ENCODE measurements at regions not wholly inside any gene's neighbourhood (a gene's known extent, or its start where the extent isn't known, plus 50 kb on each side); places are given as distances from the start of the nearest gene placed in this dataset.
A peak's percentile ranks its signal among the peaks of the same experiment; 100 is the strongest.
"Not testable (repeated sequence)": the region's sequence is repeated elsewhere in the genome, so short reads cannot be mapped to it uniquely, and the experiment has no call there.

DNA sequence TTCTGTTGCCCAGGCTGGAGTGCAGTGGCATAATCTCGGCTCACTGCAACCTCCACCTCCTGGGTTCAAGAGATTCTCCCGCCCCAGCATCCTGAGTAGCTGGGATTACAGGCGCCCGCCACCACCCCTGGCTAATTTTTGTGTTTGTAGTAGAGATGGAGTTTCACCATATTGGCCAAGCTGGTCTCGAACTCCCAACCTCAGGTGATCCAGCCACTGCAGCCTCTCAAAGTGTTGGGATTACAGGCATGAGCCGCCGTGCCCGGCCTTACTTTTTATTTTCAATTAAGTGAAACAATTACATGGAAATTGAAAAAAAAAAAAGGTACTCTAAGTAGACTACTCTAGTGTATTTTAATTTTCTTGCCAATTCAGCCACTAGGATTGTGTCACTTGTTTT is 145.2 kb downstream of the SNRPN start:
- not testable (repeated sequence) for H3K4me2 ChIP-seq (ENCODE audit: low read length, poor library complexity, severe bottlenecking); H3K23ac ChIP-seq (ENCODE audit: low read length in 2 of 2); H2AK5ac ChIP-seq (ENCODE audit: low read length, severe bottlenecking); H3K4ac ChIP-seq (ENCODE audit: low read depth in 1 of 2, low read length in 2 of 2); H3K4me1 ChIP-seq (ENCODE audit: control insufficient read depth, insufficient read depth, low read depth, low read length); H3K79me1 ChIP-seq (replicated peaks; ENCODE audit: low read length, poor library complexity, severe bottlenecking); H2BK5ac ChIP-seq (ENCODE audit: low read depth, low read length, poor library complexity, severe bottlenecking); H2AFZ ChIP-seq (ENCODE audit: low read depth, low read length); DNase-seq; H2BK120ac ChIP-seq (ENCODE audit: low read depth, low read length); H4K91ac ChIP-seq (ENCODE audit: low read length); H3K27me3 ChIP-seq (ENCODE audit: control insufficient read depth in 1 of 2, insufficient read depth in 1 of 2, low read length in 2 of 2); H2BK12ac ChIP-seq (ENCODE audit: low read length in 2 of 2); H3K9ac ChIP-seq (ENCODE audit: low read length); H3K4me3 ChIP-seq (ENCODE audit: insufficient read depth in 1 of 2, low read depth in 1 of 2, low read length in 2 of 2); H3K14ac ChIP-seq (ENCODE audit: low read length in 2 of 2); H3K27ac ChIP-seq (ENCODE audit: low read length, poor library complexity, severe bottlenecking); H2BK15ac ChIP-seq (ENCODE audit: low read depth, poor library complexity, severe bottlenecking); H3K18ac ChIP-seq (ENCODE audit: low read depth in 1 of 2, low read length in 2 of 2); H4K8ac ChIP-seq (ENCODE audit: low read length)
- 82% methylated on average over 5 of the region's 8 CpGs for WGBS
- peaks cover 87% of the 10 kb centered on the region for H3K9me3 ChIP-seq (ENCODE audit: control insufficient read depth, low read length)
- H3K36me3 ChIP-seq (ENCODE audit: control insufficient read depth in 1 of 2, insufficient read depth in 2 of 2, low read depth in 1 of 2, low read length in 2 of 2) = peaks cover 28 to 89% of the 10 kb centered on the region in 2 experiments

DNA sequence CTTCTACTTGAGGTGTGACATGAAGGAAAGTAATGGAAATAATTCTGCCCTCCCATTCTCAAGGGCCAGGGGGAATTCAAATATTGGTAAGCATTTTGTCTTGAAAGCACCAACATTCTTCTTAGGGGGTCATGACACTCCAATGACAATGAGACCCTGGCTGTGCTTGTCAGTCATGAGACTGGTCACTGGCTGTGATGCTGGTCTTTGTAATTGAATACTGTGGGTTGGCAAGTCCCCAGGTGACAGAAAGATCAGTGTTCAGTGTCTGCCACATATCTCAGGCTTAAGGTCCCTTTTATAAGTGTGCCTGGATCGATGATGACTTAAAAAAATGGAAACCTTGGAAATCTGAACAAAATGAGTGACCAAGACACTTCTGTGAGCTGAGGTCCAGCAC is 151.4 kb downstream of the SNRPN start:
- H3K4me3 ChIP-seq (ENCODE audit: insufficient read depth in 1 of 2, low read depth in 1 of 2, low read length in 2 of 2) = no peak overlapping the region
- H4K8ac ChIP-seq (ENCODE audit: low read length) = no peak overlapping the region
- H2AFZ ChIP-seq (ENCODE audit: low read depth, low read length) = no peak overlapping the region
- H2BK5ac ChIP-seq (ENCODE audit: low read depth, low read length, poor library complexity, severe bottlenecking) = no peak overlapping the region
- no peak overlapping the region for H2BK12ac ChIP-seq (ENCODE audit: low read length in 2 of 2)
- no peak overlapping the region for H2BK120ac ChIP-seq (ENCODE audit: low read depth, low read length)
- no peak overlapping the region for H2BK15ac ChIP-seq (ENCODE audit: low read depth, poor library complexity, severe bottlenecking)
- 78% methylated on average over 1 of the region's 1 CpG for WGBS
- peaks cover 20 to 92% of the 10 kb centered on the region in 2 experiments for H3K36me3 ChIP-seq (ENCODE audit: control insufficient read depth in 1 of 2, insufficient read depth in 2 of 2, low read depth in 1 of 2, low read length in 2 of 2)
- H3K79me1 ChIP-seq (replicated peaks; ENCODE audit: low read length, poor library complexity, severe bottlenecking) = no peaks in the 10 kb centered on the region
- no peak overlapping the region for H3K9ac ChIP-seq (ENCODE audit: low read length)
- H3K23ac ChIP-seq (ENCODE audit: low read length in 2 of 2) = no peak overlapping the region
- no peak for DNase-seq
- no peak overlapping the region for H3K4ac ChIP-seq (ENCODE audit: low read depth in 1 of 2, low read length in 2 of 2)
- peaks cover 91% of the 10 kb centered on the region for H3K9me3 ChIP-seq (ENCODE audit: control insufficient read depth, low read length)
- no peak overlapping the region for H3K27ac ChIP-seq (ENCODE audit: low read length, poor library complexity, severe bottlenecking)
- H4K91ac ChIP-seq (ENCODE audit: low read length) = no peak overlapping the region
- no peak overlapping the region for H3K4me2 ChIP-seq (ENCODE audit: low read length, poor library complexity, severe bottlenecking)
- H3K4me1 ChIP-seq (ENCODE audit: control insufficient read depth, insufficient read depth, low read depth, low read length) = no peaks in the 10 kb centered on the region
- H2AK5ac ChIP-seq (ENCODE audit: low read length, severe bottlenecking) = no peak overlapping the region
- H3K18ac ChIP-seq (ENCODE audit: low read depth in 1 of 2, low read length in 2 of 2) = no peak overlapping the region
- no peaks in the 10 kb centered on the region for H3K27me3 ChIP-seq (ENCODE audit: control insufficient read depth in 1 of 2, insufficient read depth in 1 of 2, low read length in 2 of 2)
- no peak overlapping the region for H3K14ac ChIP-seq (ENCODE audit: low read length in 2 of 2)

DNA sequence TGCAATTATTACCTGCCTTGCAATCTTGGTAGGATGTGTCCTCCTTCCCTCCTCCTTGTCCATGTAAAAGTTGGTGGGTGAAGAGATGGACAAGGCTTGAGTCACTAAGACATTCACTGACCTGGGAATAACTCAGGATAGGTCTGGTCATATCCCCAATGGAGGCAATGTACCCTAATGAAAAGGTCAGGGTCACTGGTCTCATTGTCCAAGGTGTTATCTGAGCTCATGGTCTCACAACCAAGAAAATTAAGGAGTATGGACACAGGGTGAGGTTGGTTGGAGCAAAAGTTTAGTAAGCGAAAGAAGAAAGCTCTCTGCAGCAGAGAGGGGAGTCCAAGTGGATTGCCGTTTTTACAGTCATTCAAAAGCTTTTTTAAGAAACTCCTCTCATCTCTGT is 179.0 kb downstream of the SNRPN start:
- H2AFZ ChIP-seq (ENCODE audit: low read depth, low read length) = no peak overlapping the region
- H3K27me3 ChIP-seq (ENCODE audit: control insufficient read depth in 1 of 2, insufficient read depth in 1 of 2, low read length in 2 of 2) = no peaks in the 10 kb centered on the region
- no peak overlapping the region for H3K4me2 ChIP-seq (ENCODE audit: low read length, poor library complexity, severe bottlenecking)
- no peak overlapping the region for H4K8ac ChIP-seq (ENCODE audit: low read length)
- no peak for DNase-seq
- H2BK5ac ChIP-seq (ENCODE audit: low read depth, low read length, poor library complexity, severe bottlenecking) = no peak overlapping the region
- no peak overlapping the region for H2BK120ac ChIP-seq (ENCODE audit: low read depth, low read length)
- no peak overlapping the region for H2BK12ac ChIP-seq (ENCODE audit: low read length in 2 of 2)
- no peak overlapping the region for H2AK5ac ChIP-seq (ENCODE audit: low read length, severe bottlenecking)
- H3K36me3 ChIP-seq (ENCODE audit: control insufficient read depth in 1 of 2, insufficient read depth in 2 of 2, low read depth in 1 of 2, low read length in 2 of 2) = no peaks in the 10 kb centered on the region
- no peak overlapping the region for H3K9ac ChIP-seq (ENCODE audit: low read length)
- 13% methylated on average over 1 of the region's 2 CpGs for WGBS
- H3K18ac ChIP-seq (ENCODE audit: low read depth in 1 of 2, low read length in 2 of 2) = no peak overlapping the region
- H3K79me1 ChIP-seq (replicated peaks; ENCODE audit: low read length, poor library complexity, severe bottlenecking) = no peaks in the 10 kb centered on the region
- no peak overlapping the region for H3K4ac ChIP-seq (ENCODE audit: low read depth in 1 of 2, low read length in 2 of 2)
- no peak overlapping the region for H3K23ac ChIP-seq (ENCODE audit: low read length in 2 of 2)
- no peak overlapping the region for H4K91ac ChIP-seq (ENCODE audit: low read length)
- H3K14ac ChIP-seq (ENCODE audit: low read length in 2 of 2) = no peak overlapping the region
- H3K4me3 ChIP-seq (ENCODE audit: insufficient read depth in 1 of 2, low read depth in 1 of 2, low read length in 2 of 2) = no peak overlapping the region
- H3K27ac ChIP-seq (ENCODE audit: low read length, poor library complexity, severe bottlenecking) = no peak overlapping the region
- H2BK15ac ChIP-seq (ENCODE audit: low read depth, poor library complexity, severe bottlenecking) = no peak overlapping the region
- H3K4me1 ChIP-seq (ENCODE audit: control insufficient read depth, insufficient read depth, low read depth, low read length) = no peaks in the 10 kb centered on the region
- H3K9me3 ChIP-seq (ENCODE audit: control insufficient read depth, low read length) = peaks cover 12% of the 10 kb centered on the region

- DNase-seq = peak; percentile 10
- H3K4me1 ChIP-seq (ENCODE audit: control insufficient read depth, insufficient read depth, low read depth, low read length) = no peaks in the 10 kb centered on the region
Measured at GRCh38 chr15:25134546-25134945, 179.8 kb downstream of the SNRPN start.

More at GRCh38 chr15:25134546-25134945, 179.8 kb downstream of the SNRPN start:
- Histone ChIP-seq H3K14ac (ENCODE audit: low read length in 2 of 2) (no peak overlapping the region), H3K4me2 (ENCODE audit: low read length, poor library complexity, severe bottlenecking) (no peak overlapping the region), H4K8ac (ENCODE audit: low read length) (no peak overlapping the region), H3K27me3 (ENCODE audit: control insufficient read depth in 1 of 2, insufficient read depth in 1 of 2, low read length in 2 of 2) (no peaks in the 10 kb centered on the region), H3K27ac (ENCODE audit: low read length, poor library complexity, severe bottlenecking) (no peak overlapping the region), H3K4me3 (ENCODE audit: insufficient read depth in 1 of 2, low read depth in 1 of 2, low read length in 2 of 2) (no peak overlapping the region), H3K79me1 (replicated peaks; ENCODE audit: low read length, poor library complexity, severe bottlenecking) (no peaks in the 10 kb centered on the region), H3K23ac (ENCODE audit: low read length in 2 of 2) (no peak overlapping the region), H3K4ac (ENCODE audit: low read depth in 1 of 2, low read length in 2 of 2) (no peak overlapping the region), H3K9ac (ENCODE audit: low read length) (no peak overlapping the region), H3K9me3 (ENCODE audit: control insufficient read depth, low read length) (peaks cover 5% of the 10 kb centered on the region), H2BK5ac (ENCODE audit: low read depth, low read length, poor library complexity, severe bottlenecking) (no peak overlapping the region), H2BK15ac (ENCODE audit: low read depth, poor library complexity, severe bottlenecking) (no peak overlapping the region), H3K18ac (ENCODE audit: low read depth in 1 of 2, low read length in 2 of 2) (no peak overlapping the region), H2BK120ac (ENCODE audit: low read depth, low read length) (no peak overlapping the region), H3K36me3 (ENCODE audit: control insufficient read depth in 1 of 2, insufficient read depth in 2 of 2, low read depth in 1 of 2, low read length in 2 of 2) (no peaks in the 10 kb centered on the region), H2AK5ac (ENCODE audit: low read length, severe bottlenecking) (no peak overlapping the region), H2AFZ (ENCODE audit: low read depth, low read length) (no peak overlapping the region), H2BK12ac (ENCODE audit: low read length in 2 of 2) (no peak overlapping the region), H4K91ac (ENCODE audit: low read length) (no peak overlapping the region)
- 86% methylated on average over 1 of the region's 2 CpGs for WGBS
